ENCODE measurements at regions not wholly inside any gene's neighbourhood (a gene's known extent, or its start where the extent isn't known, plus 50 kb on each side); places are given as distances from the start of the nearest gene placed in this dataset.

DNA sequence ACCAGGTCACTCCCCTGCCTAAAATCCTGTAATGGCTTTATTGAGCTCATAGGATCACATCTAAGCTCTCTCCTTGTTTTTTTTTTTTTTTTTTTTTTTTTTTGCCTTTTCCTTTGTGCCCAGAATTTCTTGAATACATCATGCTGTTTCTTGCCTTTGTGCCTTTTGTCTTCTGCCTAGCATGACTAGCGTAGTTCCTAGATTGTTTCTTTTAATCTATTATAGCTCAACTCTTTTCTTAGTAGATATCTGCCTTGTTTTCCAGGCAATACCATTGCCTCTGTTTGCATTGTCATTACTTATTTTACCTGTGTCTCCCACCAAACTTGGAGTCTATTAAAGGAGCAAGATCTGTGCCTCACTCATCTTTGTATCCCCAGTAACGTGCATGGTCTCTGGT is 106.1 kb upstream of the C9orf72 start:
- TF ChIP-seq, protein P1, sequence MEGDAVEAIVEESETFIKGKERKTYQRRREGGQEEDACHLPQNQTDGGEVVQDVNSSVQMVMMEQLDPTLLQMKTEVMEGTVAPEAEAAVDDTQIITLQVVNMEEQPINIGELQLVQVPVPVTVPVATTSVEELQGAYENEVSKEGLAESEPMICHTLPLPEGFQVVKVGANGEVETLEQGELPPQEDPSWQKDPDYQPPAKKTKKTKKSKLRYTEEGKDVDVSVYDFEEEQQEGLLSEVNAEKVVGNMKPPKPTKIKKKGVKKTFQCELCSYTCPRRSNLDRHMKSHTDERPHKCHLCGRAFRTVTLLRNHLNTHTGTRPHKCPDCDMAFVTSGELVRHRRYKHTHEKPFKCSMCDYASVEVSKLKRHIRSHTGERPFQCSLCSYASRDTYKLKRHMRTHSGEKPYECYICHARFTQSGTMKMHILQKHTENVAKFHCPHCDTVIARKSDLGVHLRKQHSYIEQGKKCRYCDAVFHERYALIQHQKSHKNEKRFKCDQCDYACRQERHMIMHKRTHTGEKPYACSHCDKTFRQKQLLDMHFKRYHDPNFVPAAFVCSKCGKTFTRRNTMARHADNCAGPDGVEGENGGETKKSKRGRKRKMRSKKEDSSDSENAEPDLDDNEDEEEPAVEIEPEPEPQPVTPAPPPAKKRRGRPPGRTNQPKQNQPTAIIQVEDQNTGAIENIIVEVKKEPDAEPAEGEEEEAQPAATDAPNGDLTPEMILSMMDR (IDR thresholded peaks at IDR 0.05; ENCODE audit: low read depth, low read length) = no peak
- no peak for TF ChIP-seq EZH2phosphoT487 (IDR thresholded peaks at IDR 0.05; ENCODE audit: low read depth)
